Endothelial cell of umbilical vein (primary cell): ENCODE measurements at regions not wholly inside any gene's neighbourhood (a gene's known extent, or its start where the extent isn't known, plus 50 kb on each side); places are given as distances from the start of the nearest gene placed in this dataset.

Source experiments
- CTCF ChIP-seq, 2 donors: IDR thresholded peaks; 1 replicate in 1 of 2; 2 replicates in 1 of 2; pipeline ENCODE4 v1.5.1; 2011; ENCODE audit warnings: low read length in 2 of 2, mild to moderate bottlenecking in 2 of 2, moderate library complexity in 2 of 2, control low read depth in 1 of 2, inconsistent platforms in 1 of 2, low read depth in 1 of 2; ENCODE audit not compliant: insufficient read depth in 1 of 2; ENCODE audit errors: extremely low read depth in 1 of 2
- EZH2 ChIP-seq: IDR thresholded peaks from 2 replicates; pipeline ENCODE4 v1.6.1; 2012; ENCODE audit warnings: borderline replicate concordance, low read depth, mild to moderate bottlenecking, moderate library complexity, low read length, inconsistent platforms; ENCODE audit not compliant: severe bottlenecking
- FOS ChIP-seq: IDR thresholded peaks from 2 replicates; pipeline ENCODE4 v1.6.1; 2011; ENCODE audit warnings: mild to moderate bottlenecking, low read length, moderate library complexity, borderline replicate concordance; ENCODE audit not compliant: insufficient read depth
- POLR2A ChIP-seq: IDR thresholded peaks from 2 replicates; pipeline ENCODE4 v1.6.1; 2012; ENCODE audit warnings: low read depth, mild to moderate bottlenecking, control low read depth, low read length
- POLR2AphosphoS5 ChIP-seq: IDR thresholded peaks from 2 replicates; pipeline ENCODE4 v1.6.1; 2012; ENCODE audit warnings: low read depth, mild to moderate bottlenecking, control low read depth, low read length, moderate library complexity; ENCODE audit not compliant: insufficient read depth

GRCh38 chr1:67484492-67484891, 54.3 kb upstream of the SERBP1 start:
- TF ChIP-seq CTCF (IDR thresholded peaks at IDR 0.05; ENCODE audit: extremely low read depth in 1 of 2, insufficient read depth in 1 of 2, low read depth in 1 of 2, low read length in 2 of 2) (no peak), POLR2A (no peak), FOS (no peak), POLR2AphosphoS5 (no peak), EZH2 (no peak)
